ENCODE measurements at regions not wholly inside any gene's neighbourhood (a gene's known extent, or its start where the extent isn't known, plus 50 kb on each side); places are given as distances from the start of the nearest gene placed in this dataset.
"Not testable (repeated sequence)": the region's sequence is repeated elsewhere in the genome, so short reads cannot be mapped to it uniquely, and the experiment has no call there.

GRCh38 chr2:117269574-117269973 is 544.9 kb upstream of the DDX18 start:
- no peak for DNase-seq

GRCh38 chr2:117271631-117272030 is 542.9 kb upstream of the DDX18 start:
- DNase-seq = no peak

GRCh38 chr2:117273009-117273671 is 541.4 kb upstream of the DDX18 start:
- DNase-seq = no peak

- no peak for DNase-seq
Observed at GRCh38 chr2:117293012-117293411, 521.5 kb upstream of the DDX18 start.

- DNase-seq = no peak
Observed at GRCh38 chr2:117299451-117299850, 515.0 kb upstream of the DDX18 start.

- no peak for DNase-seq
Observed at GRCh38 chr2:117308861-117309770, 505.4 kb upstream of the DDX18 start.

- DNase-seq = no peak
Observed at GRCh38 chr2:117321816-117322215, 492.7 kb upstream of the DDX18 start.

GRCh38 chr2:117323331-117323730 is 491.2 kb upstream of the DDX18 start:
- DNase-seq = no peak

GRCh38 chr2:117330641-117331040 is 483.9 kb upstream of the DDX18 start:
- DNase-seq = peak; percentile 26

GRCh38 chr2:117335967-117336366 is 478.5 kb upstream of the DDX18 start:
- no peak for DNase-seq

GRCh38 chr2:117336496-117336895 is 478.0 kb upstream of the DDX18 start:
- DNase-seq = no peak

- DNase-seq = not testable (repeated sequence)
Observed at GRCh38 chr2:117337981-117338380, 476.5 kb upstream of the DDX18 start.

- no peak for DNase-seq
Observed at GRCh38 chr2:117339980-117340379, 474.5 kb upstream of the DDX18 start.

- no peak for DNase-seq
Observed at GRCh38 chr2:117341690-117342089, 472.8 kb upstream of the DDX18 start.

- no peak for DNase-seq
Observed at GRCh38 chr2:117342415-117342814, 472.1 kb upstream of the DDX18 start.

GRCh38 chr2:117349687-117350086 is 464.8 kb upstream of the DDX18 start:
- DNase-seq = peak; percentile 51

- DNase-seq = no peak
Observed at GRCh38 chr2:117351396-117351795, 463.1 kb upstream of the DDX18 start.

GRCh38 chr2:117359266-117359914 is 455.1 kb upstream of the DDX18 start:
- no peak for DNase-seq

- no peak for DNase-seq
Observed at GRCh38 chr2:117360586-117360985, 453.9 kb upstream of the DDX18 start.

- DNase-seq = no peak
Observed at GRCh38 chr2:117378653-117379052, 435.8 kb upstream of the DDX18 start.

- DNase-seq = no peak
Observed at GRCh38 chr2:117379928-117380327, 434.6 kb upstream of the DDX18 start.

GRCh38 chr2:117383997-117384396 is 430.5 kb upstream of the DDX18 start:
- DNase-seq = not testable (repeated sequence)

- DNase-seq = no peak
Observed at GRCh38 chr2:117396161-117396560, 418.3 kb upstream of the DDX18 start.

- DNase-seq = no peak
Observed at GRCh38 chr2:117401582-117401981, 412.9 kb upstream of the DDX18 start.
